DND-41 (cell line): ENCODE measurements at regions not wholly inside any gene's neighbourhood (a gene's known extent, or its start where the extent isn't known, plus 50 kb on each side); places are given as distances from the start of the nearest gene placed in this dataset.
"Not testable (repeated sequence)": the region's sequence is repeated elsewhere in the genome, so short reads cannot be mapped to it uniquely, and the experiment has no call there.

Experiments used
- EZH2 ChIP-seq: IDR thresholded peaks from 3 replicates; pipeline ENCODE4 v1.6.1; 2012; ENCODE audit warnings: borderline replicate concordance, low read depth, mild to moderate bottlenecking, moderate library complexity, low read length, inconsistent platforms; ENCODE audit not compliant: severe bottlenecking
- TF ChIP-seq, protein P1 (sequence below): IDR thresholded peaks from 2 replicates; pipeline ENCODE4 v1.5.1; 2012; ENCODE audit warnings: borderline replicate concordance, low read length, moderate library complexity, mild to moderate bottlenecking; ENCODE audit not compliant: poor library complexity, severe bottlenecking; ENCODE audit errors: extremely low read depth

- TF ChIP-seq, protein P1, sequence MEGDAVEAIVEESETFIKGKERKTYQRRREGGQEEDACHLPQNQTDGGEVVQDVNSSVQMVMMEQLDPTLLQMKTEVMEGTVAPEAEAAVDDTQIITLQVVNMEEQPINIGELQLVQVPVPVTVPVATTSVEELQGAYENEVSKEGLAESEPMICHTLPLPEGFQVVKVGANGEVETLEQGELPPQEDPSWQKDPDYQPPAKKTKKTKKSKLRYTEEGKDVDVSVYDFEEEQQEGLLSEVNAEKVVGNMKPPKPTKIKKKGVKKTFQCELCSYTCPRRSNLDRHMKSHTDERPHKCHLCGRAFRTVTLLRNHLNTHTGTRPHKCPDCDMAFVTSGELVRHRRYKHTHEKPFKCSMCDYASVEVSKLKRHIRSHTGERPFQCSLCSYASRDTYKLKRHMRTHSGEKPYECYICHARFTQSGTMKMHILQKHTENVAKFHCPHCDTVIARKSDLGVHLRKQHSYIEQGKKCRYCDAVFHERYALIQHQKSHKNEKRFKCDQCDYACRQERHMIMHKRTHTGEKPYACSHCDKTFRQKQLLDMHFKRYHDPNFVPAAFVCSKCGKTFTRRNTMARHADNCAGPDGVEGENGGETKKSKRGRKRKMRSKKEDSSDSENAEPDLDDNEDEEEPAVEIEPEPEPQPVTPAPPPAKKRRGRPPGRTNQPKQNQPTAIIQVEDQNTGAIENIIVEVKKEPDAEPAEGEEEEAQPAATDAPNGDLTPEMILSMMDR: not testable (repeated sequence)
- TF ChIP-seq EZH2: not testable (repeated sequence)
Observed at GRCh38 chr22:16654336-16654735, 61.7 kb upstream of the CCT8L2 start.
